ENCODE measurements at regions not wholly inside any gene's neighbourhood (a gene's known extent, or its start where the extent isn't known, plus 50 kb on each side); places are given as distances from the start of the nearest gene placed in this dataset.
A peak's percentile ranks its signal among the peaks of the same experiment; 100 is the strongest.

DNA sequence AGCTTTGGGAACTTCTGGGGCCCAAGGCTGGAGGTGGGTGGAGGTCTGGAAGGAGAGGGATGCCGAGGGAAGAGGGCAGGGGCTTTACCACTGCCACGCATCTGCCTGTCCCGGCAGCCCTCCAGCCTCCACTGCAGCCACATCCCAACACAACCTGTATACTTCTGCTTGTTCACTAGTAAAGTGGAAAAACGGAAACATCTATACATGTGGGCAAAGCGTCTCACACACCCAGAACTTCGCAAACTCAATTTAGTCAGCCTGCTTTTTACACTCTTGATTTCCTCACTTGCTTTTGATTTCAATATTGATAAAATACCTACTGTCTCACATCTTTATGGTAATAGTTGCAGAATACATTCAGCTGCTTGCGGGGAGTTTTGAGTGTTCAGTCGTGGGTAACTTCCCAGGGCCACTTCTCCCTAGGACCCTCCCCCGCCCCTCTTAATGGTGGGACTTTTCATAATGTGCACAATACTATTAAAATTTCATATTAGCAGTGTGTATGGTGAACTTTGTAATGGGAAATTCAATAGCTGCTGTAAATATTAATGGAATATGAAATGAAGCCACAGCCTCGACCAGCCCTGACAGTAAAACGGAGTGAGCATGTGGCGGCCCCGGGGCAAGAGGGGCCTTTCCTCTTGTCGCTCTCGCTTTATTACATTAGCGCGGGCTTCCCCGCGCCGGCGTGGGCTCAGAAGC lies 85.2 kb downstream of the NR2F2 start:
- DNase-seq: no peak

DNA sequence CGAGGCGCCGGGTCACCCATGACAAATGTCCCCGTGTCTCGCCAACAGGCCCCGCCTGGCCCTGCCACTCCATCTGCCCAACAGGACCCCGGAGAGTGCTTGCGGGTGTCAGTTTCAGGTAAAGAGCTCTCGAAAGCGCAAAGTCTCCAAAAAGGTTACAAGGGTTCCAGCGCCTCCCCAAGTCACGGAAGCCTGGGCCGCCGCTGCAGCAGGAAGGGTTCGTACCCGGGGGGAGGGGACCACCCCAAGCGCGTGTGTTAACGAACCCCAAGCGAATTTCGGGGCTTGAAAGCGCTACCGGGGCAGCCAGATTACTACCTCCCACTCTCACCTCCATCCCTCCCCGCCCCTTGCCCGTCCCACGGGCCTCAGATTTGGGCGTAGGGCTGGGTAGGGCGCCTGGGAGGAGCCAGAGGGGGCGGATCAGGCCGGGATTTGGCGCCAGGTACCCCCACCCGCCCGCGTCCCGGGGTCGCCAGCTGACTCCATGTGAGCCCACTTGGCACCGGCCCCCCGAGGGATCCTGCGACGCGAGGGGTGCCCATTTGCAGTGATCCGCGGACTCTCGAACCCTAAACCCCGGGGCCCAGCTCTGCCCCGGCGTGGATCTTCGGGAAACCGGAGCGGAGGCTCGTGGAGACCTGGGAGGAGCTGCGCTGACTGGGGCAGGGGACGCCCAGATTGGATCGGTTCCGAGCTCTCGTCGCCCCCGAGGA lies 85.9 kb downstream of the NR2F2 start:
- DNase-seq: no peak

DNA sequence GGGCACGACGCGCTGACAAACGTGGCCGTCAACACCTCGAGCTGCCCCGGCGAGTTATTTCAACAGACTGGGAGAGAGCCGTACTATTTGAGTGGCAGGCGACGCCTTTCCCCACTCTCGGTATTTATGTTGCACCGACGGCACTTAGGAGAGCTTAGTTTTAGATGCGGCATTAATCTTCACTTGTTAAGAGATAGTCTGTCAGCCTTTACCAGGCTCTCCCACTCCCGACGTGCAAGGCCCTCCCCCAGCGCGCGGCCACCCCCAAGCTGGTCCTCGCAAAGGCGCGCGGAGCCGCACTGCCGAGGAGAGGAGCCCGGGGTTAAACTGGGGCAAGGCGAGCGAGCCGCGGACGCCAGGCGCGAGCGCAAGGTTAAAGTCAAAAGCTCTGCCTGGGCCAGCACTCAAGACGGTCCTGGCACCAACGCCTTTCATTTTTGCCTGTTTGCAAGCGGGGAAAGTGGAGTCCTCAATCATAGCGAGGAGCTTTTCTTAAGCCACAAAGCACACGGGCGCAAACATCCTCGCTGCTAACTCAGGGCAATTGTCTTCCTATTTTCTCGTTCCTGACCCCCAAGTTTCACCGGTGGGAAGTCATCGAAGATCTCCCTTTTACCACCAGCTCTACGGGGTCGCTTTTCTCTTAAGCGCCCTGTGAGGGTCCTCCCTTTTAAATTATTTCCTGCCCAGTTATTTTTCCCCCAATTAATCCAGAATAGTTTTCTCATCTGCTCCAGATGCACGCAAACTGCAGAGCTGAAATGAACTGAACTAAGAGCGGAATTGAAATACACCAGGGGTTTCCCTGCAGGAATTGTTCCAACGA lies 86.6 kb downstream of the NR2F2 start:
- DNase-seq: no peak

DNA sequence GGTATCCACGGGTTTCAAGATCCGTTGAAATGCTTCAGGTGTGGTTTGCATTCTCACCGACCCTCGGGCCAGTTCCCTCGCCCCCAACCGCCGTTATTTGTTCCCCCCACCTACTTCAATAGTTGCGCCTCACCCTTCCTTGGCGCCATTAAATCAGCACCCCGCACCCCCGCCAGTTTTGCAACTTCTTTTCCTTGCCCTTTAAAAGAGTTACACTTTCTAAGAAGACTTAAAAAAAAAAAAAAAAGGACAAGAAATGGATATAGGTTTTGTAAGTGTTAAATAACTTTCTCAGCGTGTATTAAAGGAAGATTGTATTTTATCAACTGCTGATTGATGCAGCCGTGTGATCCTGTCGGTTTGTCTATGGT lies 87.2 kb downstream of the NR2F2 start:
- no peak for DNase-seq

GRCh38 chr15:96418146-96418545 lies 87.6 kb downstream of the NR2F2 start:
- DNase-seq: no peak

DNA sequence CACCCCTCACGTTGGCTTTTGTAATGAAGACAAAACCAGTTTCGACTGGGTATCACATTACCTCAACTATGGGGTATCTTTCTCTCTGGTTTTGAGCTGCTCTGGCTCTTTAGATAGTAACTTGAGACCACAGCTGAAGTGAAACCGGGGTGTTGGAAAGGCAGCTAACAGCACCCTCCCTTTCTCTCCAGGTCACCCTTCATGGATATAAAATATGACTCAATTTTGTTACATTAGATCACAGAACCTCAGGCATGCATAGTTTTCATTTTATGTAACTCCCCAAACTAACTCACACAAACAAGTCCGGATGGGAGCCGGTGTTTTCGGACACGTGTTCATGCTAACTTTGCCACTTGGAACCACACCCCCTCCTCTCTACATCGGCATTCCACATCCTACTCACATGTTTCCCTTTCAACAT lies 90.7 kb downstream of the NR2F2 start:
- DNase-seq: no peak

DNA sequence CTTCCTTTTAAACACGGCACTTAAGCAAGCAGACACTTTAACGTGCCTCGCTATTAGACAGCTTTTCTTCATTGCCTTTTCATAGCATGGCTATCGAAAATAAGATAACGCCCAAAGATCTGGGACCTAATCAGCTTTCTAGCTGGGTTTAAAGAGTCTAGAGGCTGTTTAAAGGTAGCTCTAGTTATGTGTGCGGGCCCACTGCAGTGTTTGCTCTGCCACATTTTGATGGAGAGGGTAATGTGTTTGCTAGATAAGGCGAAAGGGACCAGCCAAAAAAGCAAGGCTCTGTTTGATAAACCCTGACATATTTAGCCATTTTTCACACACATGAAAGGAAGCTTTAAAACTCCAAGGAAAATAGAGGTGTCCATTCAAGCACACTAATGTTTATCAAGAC lies 91.6 kb downstream of the NR2F2 start:
- no peak for DNase-seq

- no peak for DNase-seq
These were observed 94.2 kb downstream of the NR2F2 start for GRCh38 chr15:96424674-96425073.

- peak; percentile 18 for DNase-seq
These were observed 98.2 kb downstream of the NR2F2 start for GRCh38 chr15:96428742-96429141.

- no peak for DNase-seq
These were observed 101.3 kb downstream of the NR2F2 start for GRCh38 chr15:96431786-96432185.

- no peak for DNase-seq
These were observed 104.5 kb downstream of the NR2F2 start for GRCh38 chr15:96435022-96435421.

DNA sequence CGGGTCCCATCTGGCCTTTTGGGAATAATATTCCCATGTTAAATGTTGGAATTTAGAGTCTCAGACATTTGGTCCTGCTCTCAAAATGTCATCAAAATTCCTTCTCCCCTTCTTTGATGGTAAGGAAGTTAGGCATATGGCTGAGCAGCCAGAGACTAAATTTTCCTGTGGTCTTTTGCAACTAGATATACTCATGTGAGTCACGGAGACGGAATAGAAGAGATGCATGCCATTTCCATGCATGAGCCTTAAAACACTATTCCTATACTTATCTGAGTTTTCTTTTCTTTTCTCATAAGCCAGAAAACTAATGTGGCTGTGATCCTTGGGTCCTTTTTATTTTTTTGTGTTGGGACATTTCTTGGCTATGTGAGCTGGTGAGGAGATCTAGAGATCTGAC lies 105.3 kb downstream of the NR2F2 start:
- no peak for DNase-seq

GRCh38 chr15:96440978-96441377 lies 110.5 kb downstream of the NR2F2 start:
- no peak for DNase-seq

DNA sequence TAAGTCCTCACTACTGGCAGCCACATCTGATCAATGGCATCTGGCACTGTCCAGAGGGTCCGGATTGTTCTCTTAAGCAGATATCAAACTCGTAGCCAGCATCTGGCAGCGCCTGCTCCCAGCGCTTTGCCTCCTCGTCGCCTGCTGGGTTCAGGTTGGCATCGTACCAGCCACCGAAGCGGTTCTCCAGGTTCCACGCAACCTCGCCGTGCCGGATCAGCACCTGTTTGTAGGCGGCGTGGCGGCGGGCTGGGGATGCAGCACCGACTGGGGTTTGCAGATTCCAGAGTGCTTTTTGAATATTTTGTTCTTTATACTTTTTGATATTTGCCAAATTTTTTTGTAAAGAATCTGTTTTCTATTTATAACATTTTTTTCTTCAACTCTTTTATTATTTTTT lies 111.6 kb downstream of the NR2F2 start:
- no peak for DNase-seq

DNA sequence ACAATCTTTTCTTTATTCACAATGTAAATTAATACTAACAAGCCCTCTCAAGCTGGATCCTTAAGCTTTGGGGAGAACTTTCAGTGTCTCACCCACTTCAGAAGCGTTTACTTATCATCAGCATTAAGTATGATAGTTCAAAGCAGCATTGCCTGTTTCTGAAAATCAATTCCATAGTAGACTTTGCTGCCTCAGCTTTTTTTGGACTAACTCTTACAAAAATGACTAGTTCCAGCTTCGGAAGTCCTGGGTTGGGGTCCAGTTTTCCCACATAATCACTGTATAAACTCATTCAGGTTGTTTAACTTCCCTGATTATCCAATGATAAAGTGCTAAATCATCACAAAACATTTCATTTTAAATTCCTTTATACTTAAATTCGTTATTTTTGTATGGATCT lies 114.4 kb downstream of the NR2F2 start:
- no peak for DNase-seq

GRCh38 chr15:96448923-96449322 lies 118.4 kb downstream of the NR2F2 start:
- DNase-seq: no peak

GRCh38 chr15:96457841-96458240 lies 127.3 kb downstream of the NR2F2 start:
- DNase-seq: no peak

DNA sequence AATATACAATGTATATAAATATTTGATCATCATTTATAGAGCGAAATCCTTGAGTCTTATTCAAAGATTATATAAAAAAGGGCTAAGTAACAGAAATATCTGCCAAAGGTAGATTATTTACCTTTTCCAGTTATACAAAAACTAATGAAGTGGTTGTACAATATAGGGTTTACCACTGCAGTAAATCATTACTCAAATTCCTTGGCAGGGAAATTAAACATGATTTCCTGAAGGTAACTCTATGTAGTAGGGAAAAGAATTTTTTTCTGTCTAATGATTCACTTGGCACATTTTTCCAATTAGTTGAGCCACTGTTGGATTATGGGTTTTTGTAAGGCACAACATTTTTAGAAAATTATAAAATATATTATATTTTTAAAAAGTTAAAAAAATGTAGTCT lies 129.6 kb downstream of the NR2F2 start:
- no peak for DNase-seq

DNA sequence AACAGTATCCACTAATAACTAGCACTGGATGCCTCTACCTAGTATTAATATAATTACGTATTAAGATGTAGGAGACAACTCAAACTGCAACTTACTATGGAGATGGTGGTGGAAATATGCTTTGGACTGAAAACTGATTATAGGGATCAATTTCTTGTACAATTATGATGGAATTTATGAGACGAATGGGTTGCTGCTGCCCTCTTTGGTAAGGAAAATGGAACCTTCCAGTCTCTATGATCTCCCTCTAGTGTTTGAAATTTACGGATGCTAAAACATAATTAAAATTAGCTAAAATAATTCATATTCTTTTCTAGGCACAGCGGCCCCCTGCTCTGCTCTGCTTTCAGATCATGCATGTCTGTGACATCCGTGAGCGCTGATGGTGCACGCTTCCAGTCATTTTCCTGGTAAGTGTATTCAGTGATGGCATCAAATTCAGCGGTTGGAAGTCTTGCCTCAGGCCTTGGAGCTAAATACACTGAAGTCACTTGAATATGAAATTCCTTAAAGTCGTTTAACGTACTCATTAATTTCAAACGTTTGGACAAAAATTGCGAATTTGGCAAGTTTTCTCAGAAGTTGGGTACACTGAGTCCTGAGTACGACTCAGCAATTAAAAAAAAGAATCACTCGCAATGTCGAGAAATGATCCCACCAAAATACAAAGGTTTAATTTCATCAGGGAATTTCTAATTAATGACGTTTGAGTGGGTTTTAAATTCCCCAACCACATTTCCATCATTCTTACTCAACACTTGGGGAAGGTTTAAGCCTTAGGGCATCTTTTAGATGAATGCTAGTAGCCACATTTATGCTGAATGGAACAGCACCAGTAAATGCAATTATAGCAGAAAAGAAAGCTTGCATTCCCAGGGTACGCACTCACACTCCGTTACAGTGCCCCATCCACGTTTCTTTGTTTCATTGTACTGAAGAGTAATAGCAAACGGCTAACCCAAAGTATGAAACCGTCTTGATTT lies 132.6 kb downstream of the NR2F2 start:
- no peak for DNase-seq

- no peak for DNase-seq
These were observed 136.0 kb downstream of the NR2F2 start for GRCh38 chr15:96466389-96466947.

DNA sequence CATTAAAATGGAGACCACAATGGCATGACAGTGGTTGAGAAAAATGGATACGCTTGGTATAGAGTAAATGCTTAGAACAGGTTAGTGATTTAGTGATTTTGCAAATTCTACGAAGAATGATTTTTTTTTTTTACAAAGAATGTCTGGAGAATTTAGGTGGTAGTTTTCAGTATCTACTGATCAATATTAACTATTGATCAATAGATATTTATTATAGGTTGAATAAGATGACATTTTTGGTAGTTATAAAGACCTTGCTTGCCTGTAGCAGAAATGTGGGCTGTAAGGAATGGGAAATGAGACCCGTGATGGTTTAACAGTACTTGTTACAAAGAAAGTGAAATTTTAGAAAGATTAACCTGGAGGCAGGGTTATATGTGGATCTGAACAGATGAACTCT lies 137.5 kb downstream of the NR2F2 start:
- no peak for DNase-seq

All from skin of body (tissue), 1 donor.